Ishikawa (cell line): ENCODE measurements at regions not wholly inside any gene's neighbourhood (a gene's known extent, or its start where the extent isn't known, plus 50 kb on each side); places are given as distances from the start of the nearest gene placed in this dataset.

ENCODE experiments used
- CEBPB ChIP-seq: IDR thresholded peaks from 2 replicates; pipeline ENCODE4 v1.6.1; 2012
- CREB1 ChIP-seq: IDR thresholded peaks from 2 replicates; pipeline ENCODE4 v1.6.1; 2012; ENCODE audit warnings: low read depth
- EP300 ChIP-seq: IDR thresholded peaks from 2 replicates; pipeline ENCODE4 v1.6.1; 2012; ENCODE audit warnings: borderline replicate concordance
- NFIC ChIP-seq: IDR thresholded peaks from 2 replicates; pipeline ENCODE4 v1.6.1; 2012
- RAD21 ChIP-seq: IDR thresholded peaks from 2 replicates; pipeline ENCODE4 v1.6.1; 2012; ENCODE audit warnings: low read depth
- REST ChIP-seq: IDR thresholded peaks from 2 replicates; pipeline ENCODE4 v1.6.1; 2012; ENCODE audit warnings: low read depth, mild to moderate bottlenecking
- TAF1 ChIP-seq: IDR thresholded peaks from 2 replicates; pipeline ENCODE4 v1.6.1; 2012; ENCODE audit warnings: low read depth, mild to moderate bottlenecking
- TCF12 ChIP-seq: IDR thresholded peaks from 2 replicates; pipeline ENCODE4 v1.6.1; 2012; ENCODE audit warnings: low read depth
- TF ChIP-seq, protein P1 (sequence below): IDR thresholded peaks from 2 replicates; pipeline ENCODE4 v1.6.1; 2012

DNA sequence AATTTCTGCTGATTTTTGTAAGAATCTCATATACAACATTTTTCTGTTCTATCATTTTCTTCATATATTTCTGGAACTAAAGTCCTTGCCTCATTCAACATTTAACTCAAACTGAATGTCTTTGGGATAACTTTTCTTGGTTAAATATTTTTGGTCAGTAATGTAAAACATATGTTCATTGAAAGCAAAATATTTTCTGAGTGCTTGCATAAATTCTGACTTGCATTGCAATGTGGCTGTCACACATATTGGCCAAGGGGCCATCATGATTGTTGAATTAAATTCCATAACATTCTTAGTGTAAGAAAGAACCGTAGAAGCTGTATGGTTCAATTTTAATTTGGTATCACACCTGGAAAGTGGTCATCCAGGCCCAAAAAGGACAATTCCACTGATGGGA lies 369.4 kb downstream of the GALC start:
- TF ChIP-seq RAD21 (no peak), CREB1 (no peak), TAF1 (no peak), TCF12 (no peak), EP300 (no peak), NFIC (no peak), REST (no peak), CEBPB (no peak)
- TF ChIP-seq, protein P1, sequence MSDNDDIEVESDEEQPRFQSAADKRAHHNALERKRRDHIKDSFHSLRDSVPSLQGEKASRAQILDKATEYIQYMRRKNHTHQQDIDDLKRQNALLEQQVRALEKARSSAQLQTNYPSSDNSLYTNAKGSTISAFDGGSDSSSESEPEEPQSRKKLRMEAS = no peak
